ENCODE measurements at regions not wholly inside any gene's neighbourhood (a gene's known extent, or its start where the extent isn't known, plus 50 kb on each side); places are given as distances from the start of the nearest gene placed in this dataset.

DNA sequence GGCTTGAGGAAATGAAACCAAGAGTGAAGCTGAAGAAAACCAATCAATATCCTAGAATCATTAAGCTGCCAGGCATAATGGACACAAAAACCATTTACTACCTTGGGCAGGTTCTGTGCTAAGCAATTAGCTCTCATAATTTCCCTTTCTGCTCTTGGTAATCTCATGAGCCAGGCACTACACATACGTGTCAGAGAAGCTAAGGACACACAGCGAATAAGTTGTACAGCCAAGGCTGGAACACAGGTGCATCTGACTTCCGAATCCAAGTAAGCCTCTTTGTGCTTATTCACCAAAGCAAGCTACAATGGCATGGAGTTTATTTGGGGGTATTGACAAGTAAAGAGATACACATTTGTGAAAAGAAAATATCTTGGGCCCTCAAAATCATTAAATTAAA is 1343.9 kb upstream of the MIR17HG start:
- no peak overlapping the region for H2AFZ ChIP-seq
- H3K9me2 ChIP-seq (replicated peaks; ENCODE audit: insufficient read depth): no peaks in the 10 kb centered on the region
- no peak overlapping the region for H3K27ac ChIP-seq
- no peaks in the 10 kb centered on the region for H4K20me1 ChIP-seq (ENCODE audit: insufficient read depth, poor library complexity, severe bottlenecking)
- H3K36me3 ChIP-seq (replicated peaks; ENCODE audit: insufficient read depth, low read depth): no peaks in the 10 kb centered on the region
- H3K4me3 ChIP-seq: no peak overlapping the region
- H3K4me2 ChIP-seq: no peak overlapping the region
- WGBS (ENCODE audit: low lambda C conversion rate, missing lambda C conversion rate): 93% methylated on average over 3 of the region's 3 CpGs
- H3K9me3 ChIP-seq (ENCODE audit: low read depth): no peaks in the 10 kb centered on the region
- no peaks in the 10 kb centered on the region for H3K27me3 ChIP-seq
- TF ChIP-seq EZH2phosphoT487 (IDR thresholded peaks at IDR 0.05; ENCODE audit: low read depth, severe bottlenecking, unreplicated experiment): no peak
- TF ChIP-seq, protein P1, sequence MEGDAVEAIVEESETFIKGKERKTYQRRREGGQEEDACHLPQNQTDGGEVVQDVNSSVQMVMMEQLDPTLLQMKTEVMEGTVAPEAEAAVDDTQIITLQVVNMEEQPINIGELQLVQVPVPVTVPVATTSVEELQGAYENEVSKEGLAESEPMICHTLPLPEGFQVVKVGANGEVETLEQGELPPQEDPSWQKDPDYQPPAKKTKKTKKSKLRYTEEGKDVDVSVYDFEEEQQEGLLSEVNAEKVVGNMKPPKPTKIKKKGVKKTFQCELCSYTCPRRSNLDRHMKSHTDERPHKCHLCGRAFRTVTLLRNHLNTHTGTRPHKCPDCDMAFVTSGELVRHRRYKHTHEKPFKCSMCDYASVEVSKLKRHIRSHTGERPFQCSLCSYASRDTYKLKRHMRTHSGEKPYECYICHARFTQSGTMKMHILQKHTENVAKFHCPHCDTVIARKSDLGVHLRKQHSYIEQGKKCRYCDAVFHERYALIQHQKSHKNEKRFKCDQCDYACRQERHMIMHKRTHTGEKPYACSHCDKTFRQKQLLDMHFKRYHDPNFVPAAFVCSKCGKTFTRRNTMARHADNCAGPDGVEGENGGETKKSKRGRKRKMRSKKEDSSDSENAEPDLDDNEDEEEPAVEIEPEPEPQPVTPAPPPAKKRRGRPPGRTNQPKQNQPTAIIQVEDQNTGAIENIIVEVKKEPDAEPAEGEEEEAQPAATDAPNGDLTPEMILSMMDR (IDR thresholded peaks at IDR 0.05; ENCODE audit: poor library complexity): no peak
- TF ChIP-seq EZH2 (IDR thresholded peaks at IDR 0.05; ENCODE audit: borderline replicate concordance): no peak
- H3K79me2 ChIP-seq: no peaks in the 10 kb centered on the region
- no peaks in the 10 kb centered on the region for H3K4me1 ChIP-seq (ENCODE audit: insufficient read depth)
- DNase-seq (ENCODE audit: low spot score): no peak

DNA sequence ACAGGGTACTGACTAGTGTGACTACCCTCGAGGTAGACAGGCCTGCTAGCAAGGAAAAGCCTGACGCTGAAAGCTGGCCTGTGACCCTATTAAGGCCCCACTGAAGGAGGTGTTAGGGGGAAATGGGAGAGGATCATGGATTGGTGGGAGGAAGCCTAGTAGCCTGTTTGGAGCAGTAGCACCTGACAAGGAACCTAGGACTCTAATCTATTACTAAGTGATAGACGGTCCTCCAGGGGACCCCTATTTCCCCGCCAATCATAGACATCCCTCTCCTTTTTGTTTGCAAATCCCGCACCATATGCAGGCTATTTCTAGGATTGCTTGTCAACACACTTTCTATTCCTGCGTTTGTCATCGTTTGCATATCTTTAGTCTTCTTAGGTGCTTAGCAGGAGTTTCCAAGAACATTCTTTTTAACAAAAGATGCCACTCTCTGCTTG is 1338.8 kb upstream of the MIR17HG start:
- Histone ChIP-seq H3K36me3 (replicated peaks; ENCODE audit: insufficient read depth, low read depth) (no peaks in the 10 kb centered on the region), H3K27ac (no peak overlapping the region), H3K4me1 (ENCODE audit: insufficient read depth) (no peaks in the 10 kb centered on the region), H2AFZ (no peak overlapping the region), H3K27me3 (no peaks in the 10 kb centered on the region), H3K79me2 (no peaks in the 10 kb centered on the region), H4K20me1 (ENCODE audit: insufficient read depth, poor library complexity, severe bottlenecking) (no peaks in the 10 kb centered on the region), H3K4me3 (no peak overlapping the region), H3K9me2 (replicated peaks; ENCODE audit: insufficient read depth) (no peaks in the 10 kb centered on the region), H3K9me3 (ENCODE audit: low read depth) (no peaks in the 10 kb centered on the region), H3K4me2 (no peak overlapping the region)
- TF ChIP-seq EZH2phosphoT487 (IDR thresholded peaks at IDR 0.05; ENCODE audit: low read depth, severe bottlenecking, unreplicated experiment) (no peak), EZH2 (IDR thresholded peaks at IDR 0.05; ENCODE audit: borderline replicate concordance) (no peak)
- TF ChIP-seq, protein P1 (IDR thresholded peaks at IDR 0.05; ENCODE audit: poor library complexity): no peak
- 57% methylated on average over 7 of the region's 7 CpGs for WGBS (ENCODE audit: low lambda C conversion rate, missing lambda C conversion rate)
- no peak for DNase-seq (ENCODE audit: low spot score)

DNA sequence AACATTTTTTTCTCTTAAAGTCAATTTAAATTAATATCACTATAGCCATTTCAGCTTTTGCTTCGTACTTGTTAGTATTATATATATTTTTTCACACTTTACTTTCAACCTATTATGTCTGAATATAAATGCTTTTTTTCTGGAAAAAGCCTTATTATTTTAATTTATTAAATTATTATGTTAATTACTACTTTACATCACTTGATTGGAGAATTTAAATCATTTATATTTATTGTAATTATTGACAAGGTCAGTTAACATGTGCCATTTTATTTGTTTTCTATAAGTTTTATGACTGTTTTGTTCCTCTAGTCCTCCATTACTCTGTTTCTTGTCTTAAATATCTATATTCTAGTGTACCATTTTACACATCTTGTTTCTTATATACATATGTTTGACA is 1333.4 kb upstream of the MIR17HG start:
- no peaks in the 10 kb centered on the region for H3K36me3 ChIP-seq (replicated peaks; ENCODE audit: insufficient read depth, low read depth)
- no peak overlapping the region for H3K27ac ChIP-seq
- TF ChIP-seq, protein P1 (IDR thresholded peaks at IDR 0.05; ENCODE audit: poor library complexity): no peak
- TF ChIP-seq EZH2 (IDR thresholded peaks at IDR 0.05; ENCODE audit: borderline replicate concordance) (no peak), EZH2phosphoT487 (IDR thresholded peaks at IDR 0.05; ENCODE audit: low read depth, severe bottlenecking, unreplicated experiment) (no peak)
- no peaks in the 10 kb centered on the region for H3K9me3 ChIP-seq (ENCODE audit: low read depth)
- H2AFZ ChIP-seq: no peak overlapping the region
- no peak for DNase-seq (ENCODE audit: low spot score)
- H3K27me3 ChIP-seq: no peaks in the 10 kb centered on the region
- WGBS (ENCODE audit: low lambda C conversion rate, missing lambda C conversion rate): 91% methylated on average over 1 of the region's 1 CpG
- H3K4me2 ChIP-seq: no peak overlapping the region
- no peaks in the 10 kb centered on the region for H3K9me2 ChIP-seq (replicated peaks; ENCODE audit: insufficient read depth)
- H3K79me2 ChIP-seq: no peaks in the 10 kb centered on the region
- no peaks in the 10 kb centered on the region for H3K4me1 ChIP-seq (ENCODE audit: insufficient read depth)
- H4K20me1 ChIP-seq (ENCODE audit: insufficient read depth, poor library complexity, severe bottlenecking): no peaks in the 10 kb centered on the region
- no peak overlapping the region for H3K4me3 ChIP-seq
